GM12878 (cell line): ENCODE measurements at regions not wholly inside any gene's neighbourhood (a gene's known extent, or its start where the extent isn't known, plus 50 kb on each side); places are given as distances from the start of the nearest gene placed in this dataset.

ENCODE experiments used
- CREM ChIP-seq: IDR thresholded peaks from 2 replicates; pipeline ENCODE4 v1.6.1; 2014; ENCODE audit warnings: antibody characterized with exemption, low read depth
- CTCF ChIP-seq, 3 experiments: IDR thresholded peaks in 2 of 3; conservative IDR thresholded peaks in 1 of 3; 2 replicates each; pipeline ENCODE4 v1.5.1; 2011; ENCODE audit warnings: low read depth in 3 of 3, low read length in 3 of 3, mild to moderate bottlenecking in 3 of 3, control low read depth in 2 of 3, moderate library complexity in 2 of 3, inconsistent platforms in 1 of 3, mixed read lengths in 1 of 3; ENCODE audit not compliant: control insufficient read depth in 2 of 3, insufficient read depth in 1 of 3; ENCODE audit errors: extremely low read depth in 1 of 3

GRCh38 chr13:86155756-86156155 lies 356.5 kb upstream of the SLITRK6 start:
- TF ChIP-seq CREM (no peak), CTCF (IDR thresholded peaks at IDR 0.05 in 2 of 3, conservative IDR thresholded peaks at IDR 0.05 in 1 of 3; ENCODE audit: control insufficient read depth in 2 of 3, extremely low read depth in 1 of 3, insufficient read depth in 1 of 3, low read depth in 3 of 3, low read length in 3 of 3) (no peak)
